Common myeloid progenitor, CD34-positive (primary cell): ENCODE measurements at regions not wholly inside any gene's neighbourhood (a gene's known extent, or its start where the extent isn't known, plus 50 kb on each side); places are given as distances from the start of the nearest gene placed in this dataset.

Experiments used
- CTCF ChIA-PET: fragments of 350-600 bp; sonication (Branson Sonifier 250); formaldehyde crosslinking; loops from one replicate; lab custom pipeline; 2021; ENCODE audit warnings: antibody characterized with exemption; lab: Charles Lee
- POLR2A ChIA-PET: fragments of 350-600 bp; sonication (Branson Sonifier 250); formaldehyde crosslinking; loops from one replicate; lab custom pipeline; 2021; ENCODE audit warnings: antibody characterized with exemption; lab: Charles Lee
- DNase-seq, 3 donors: peaks; one replicate each; pipeline versions ENCODE4 v3.0.0 to v3.0.0-alpha.2; 2013
- H3K27ac ChIP-seq, 2 experiments: 1 replicate in 1 of 2; 2 replicates in 1 of 2; pipeline ENCODE4 v1.7.0; 2013; ENCODE audit warnings: inconsistent platforms in 2 of 2, low read length in 2 of 2, mild to moderate bottlenecking in 2 of 2, low read depth in 1 of 2, moderate library complexity in 1 of 2; ENCODE audit not compliant: severe bottlenecking in 2 of 2, insufficient read depth in 1 of 2, poor library complexity in 1 of 2
- H3K27me3 ChIP-seq, 5 experiments: replicated peaks in 2 of 5; 1 replicate in 3 of 5; 2 replicates in 2 of 5; pipeline versions ENCODE4 v1.6.1 to v1.7.0; 2013; ENCODE audit warnings: low read length in 4 of 5, mild to moderate bottlenecking in 2 of 5, moderate library complexity in 2 of 5, inconsistent platforms in 1 of 5; ENCODE audit not compliant: insufficient read depth in 5 of 5, control insufficient read depth in 4 of 5
- H3K36me3 ChIP-seq, 4 experiments: 1 replicate in 2 of 4; 2 replicates in 2 of 4; pipeline versions ENCODE4 v1.6.1 to v1.7.0; 2013; ENCODE audit warnings: low read length in 3 of 4, control low read depth in 1 of 4, mild to moderate bottlenecking in 1 of 4; ENCODE audit not compliant: control insufficient read depth in 4 of 4, insufficient read depth in 4 of 4
- H3K4me1 ChIP-seq, 4 experiments: 1 replicate in 3 of 4; 2 replicates in 1 of 4; pipeline versions ENCODE4 v1.6.1 to v1.7.1; 2013; ENCODE audit warnings: low read length in 3 of 4, mild to moderate bottlenecking in 3 of 4, control low read depth in 1 of 4, inconsistent platforms in 1 of 4, moderate library complexity in 1 of 4; ENCODE audit not compliant: control insufficient read depth in 4 of 4, insufficient read depth in 4 of 4; ENCODE audit errors: control extremely low read depth in 1 of 4
- H3K4me3 ChIP-seq, 7 experiments: 1 replicate in 4 of 7; 2 replicates in 3 of 7; pipeline versions ENCODE4 v1.5.1 to v1.7.0; 2013; ENCODE audit warnings: mild to moderate bottlenecking in 7 of 7, low read length in 6 of 7, moderate library complexity in 6 of 7, inconsistent platforms in 2 of 7, low read depth in 2 of 7, control low read depth in 1 of 7; ENCODE audit not compliant: insufficient read depth in 4 of 7, control insufficient read depth in 1 of 7; ENCODE audit errors: extremely low read depth in 1 of 7
- H3K9me3 ChIP-seq, 5 experiments: 1 replicate in 4 of 5; 2 replicates in 1 of 5; pipeline versions ENCODE4 v1.6.1 to v1.7.1; 2013; ENCODE audit warnings: low read length in 4 of 5, mild to moderate bottlenecking in 2 of 5, inconsistent platforms in 1 of 5, low read depth in 1 of 5, moderate library complexity in 1 of 5; ENCODE audit not compliant: control insufficient read depth in 4 of 5, insufficient read depth in 2 of 5; ENCODE audit errors: control extremely low read depth in 1 of 5
- WGBS: methylation state at CpG from one replicate; pipeline ENCODE4 v1.1.5; 2013; ENCODE audit not compliant: insufficient coverage; 5-methylcytosine and 5-hydroxymethylcytosine counted together

DNA sequence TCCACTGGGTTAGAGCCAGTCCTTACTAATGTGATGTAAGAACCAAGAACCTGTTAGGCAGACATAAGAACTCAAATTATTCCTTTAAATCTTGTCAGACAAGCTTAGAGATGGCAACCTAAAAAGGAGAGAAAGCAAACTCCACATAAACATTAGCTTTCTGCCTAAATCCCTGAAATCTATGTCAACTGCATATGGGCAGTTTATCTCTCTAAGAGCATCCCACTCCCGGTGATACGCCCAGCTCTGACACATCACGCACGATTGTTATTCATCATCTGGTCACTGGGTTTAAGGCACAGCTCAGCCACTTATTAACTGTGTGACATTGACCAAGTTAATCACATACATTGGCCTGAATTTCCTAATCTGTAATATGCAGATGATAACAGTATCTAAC, 323.7 kb downstream of the HHIPL2 start:
- 96% methylated on average over 4 of the region's 4 CpGs for WGBS
- no peak for DNase-seq
- Histone ChIP-seq H3K4me3 (no peak overlapping the region), H3K27ac (no peak overlapping the region), H3K36me3 (no peaks in the 10 kb centered on the region), H3K27me3 (no peaks in the 10 kb centered on the region), H3K9me3 (peaks cover 0 to 10% (median 0%) of the 10 kb centered on the region in 5 experiments), H3K4me1 (no peaks in the 10 kb centered on the region)
- CTCF ChIA-PET = interaction anchor here (0.7 kb wide), 1 partner anchor 250 kb away, joined by 3 read pairs; no protein-coding TSS in a partner anchor
- POLR2A ChIA-PET = no interaction called here

- no peak for DNase-seq
- Histone ChIP-seq H3K4me1 (no peaks in the 10 kb centered on the region), H3K27ac (no peak overlapping the region), H3K36me3 (no peaks in the 10 kb centered on the region), H3K9me3 (peaks cover 0 to 16% (median 2%) of the 10 kb centered on the region in 5 experiments), H3K27me3 (no peaks in the 10 kb centered on the region), H3K4me3 (no peak overlapping the region)
- POLR2A ChIA-PET = no interaction called here
- WGBS = no CpG with 5 or more reads among the region's 1 CpG
- CTCF ChIA-PET = interaction anchor here (1.0 kb wide), 1 partner anchor 1473 kb away, joined by 3 read pairs; no protein-coding TSS in a partner anchor
Observed at GRCh38 chr1:222223010-222223409, 324.9 kb downstream of the HHIPL2 start.

- ChIA-PET CTCF (no interaction called here), POLR2A (no interaction called here)
- Histone ChIP-seq H3K36me3 (no peaks in the 10 kb centered on the region), H3K9me3 (peaks cover 0 to 12% (median 0%) of the 10 kb centered on the region in 5 experiments), H3K4me3 (no peak overlapping the region), H3K4me1 (peaks cover 0 to 4% (median 0%) of the 10 kb centered on the region in 4 experiments), H3K27ac (no peak overlapping the region), H3K27me3 (no peaks in the 10 kb centered on the region)
- peak in 1 of 3 donors; percentile 1 for DNase-seq
- WGBS = 60% methylated on average over 1 of the region's 3 CpGs
Observed at GRCh38 chr1:222216255-222216754, 331.6 kb downstream of the HHIPL2 start.

GRCh38 chr1:222210776-222211175, 337.1 kb downstream of the HHIPL2 start:
- Histone ChIP-seq H3K27ac (no peak overlapping the region), H3K4me1 (no peaks in the 10 kb centered on the region), H3K9me3 (no peaks in the 10 kb centered on the region), H3K27me3 (no peaks in the 10 kb centered on the region), H3K36me3 (no peaks in the 10 kb centered on the region), H3K4me3 (no peak overlapping the region)
- DNase-seq = no peak
- POLR2A ChIA-PET = no interaction called here
- CTCF ChIA-PET = no interaction called here
- WGBS = 100% methylated on average over 2 of the region's 2 CpGs

DNA sequence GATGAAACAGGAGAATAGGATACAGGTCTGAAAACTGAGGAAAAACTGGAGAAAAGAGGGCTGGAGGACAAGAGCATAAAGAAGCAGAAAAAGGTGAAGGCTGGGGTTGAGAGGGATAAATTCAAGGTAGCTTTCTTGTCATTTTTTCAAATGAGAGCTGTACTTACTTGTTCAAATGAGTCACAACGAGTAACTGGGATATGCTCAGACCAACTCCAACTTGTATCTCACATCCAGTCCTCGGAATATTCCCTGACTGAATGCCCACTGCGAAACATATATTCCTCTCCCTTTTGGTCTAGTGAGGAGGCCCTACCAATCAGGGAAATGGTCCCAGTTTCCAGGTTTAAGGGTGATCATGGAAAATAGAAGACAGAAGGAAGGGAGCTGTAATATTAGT, 343.4 kb downstream of the HHIPL2 start:
- CTCF ChIA-PET = no interaction called here

GRCh38 chr1:222202831-222203230, 345.1 kb downstream of the HHIPL2 start:
- CTCF ChIA-PET = no interaction called here
- H3K4me3 ChIP-seq = no peak overlapping the region
- H3K27ac ChIP-seq = no peak overlapping the region
- H3K27me3 ChIP-seq = no peaks in the 10 kb centered on the region
- H3K36me3 ChIP-seq = no peaks in the 10 kb centered on the region
- no peaks in the 10 kb centered on the region for H3K9me3 ChIP-seq
- POLR2A ChIA-PET = no interaction called here
- H3K4me1 ChIP-seq = no peaks in the 10 kb centered on the region
- WGBS = 100% methylated on average over 1 of the region's 2 CpGs
- DNase-seq = no peak

More for the DNA sequence above, 343.4 kb downstream of the HHIPL2 start:
- H3K9me3 ChIP-seq = no peaks in the 10 kb centered on the region
- H3K36me3 ChIP-seq = no peaks in the 10 kb centered on the region
- 80% methylated on average over 1 of the region's 3 CpGs for WGBS
- H3K27ac ChIP-seq = no peak overlapping the region
- POLR2A ChIA-PET = no interaction called here
- H3K4me1 ChIP-seq = no peaks in the 10 kb centered on the region
- no peaks in the 10 kb centered on the region for H3K27me3 ChIP-seq
- H3K4me3 ChIP-seq = no peak overlapping the region
- DNase-seq = no peak

- CTCF ChIA-PET = no interaction called here
- DNase-seq = no peak
- Histone ChIP-seq H3K4me3 (no peak overlapping the region), H3K36me3 (no peaks in the 10 kb centered on the region), H3K9me3 (no peaks in the 10 kb centered on the region), H3K27me3 (no peaks in the 10 kb centered on the region), H3K27ac (no peak overlapping the region), H3K4me1 (no peaks in the 10 kb centered on the region)
- 95% methylated on average over 3 of the region's 4 CpGs for WGBS
- POLR2A ChIA-PET = no interaction called here
Observed at GRCh38 chr1:222196736-222197135, 351.2 kb downstream of the HHIPL2 start.
